KMS-11 (cell line): ENCODE measurements at regions not wholly inside any gene's neighbourhood (a gene's known extent, or its start where the extent isn't known, plus 50 kb on each side); places are given as distances from the start of the nearest gene placed in this dataset.

ENCODE experiments used
- H2AFZ ChIP-seq: fragments of 200-600 bp; sonication (generic); 2 replicates; pipeline ENCODE4 v1.6.1; 2016; ENCODE audit warnings: antibody characterized with exemption, mixed run types, low read depth
- H3K27ac ChIP-seq: fragments of 200-600 bp; sonication (generic); 2 replicates; pipeline ENCODE4 v1.6.1; 2016; ENCODE audit warnings: mild to moderate bottlenecking, mixed run types
- H3K27me3 ChIP-seq: fragments of 200-600 bp; sonication (generic); 2 replicates; pipeline ENCODE4 v1.6.1; 2017; ENCODE audit warnings: mild to moderate bottlenecking, low read depth, mixed run types, moderate library complexity; ENCODE audit not compliant: insufficient read depth
- H3K36me3 ChIP-seq: fragments of 200-600 bp; sonication (generic); 2 replicates; pipeline ENCODE4 v1.6.1; 2017; ENCODE audit warnings: mild to moderate bottlenecking, mixed run types; ENCODE audit not compliant: insufficient read depth
- H3K4me1 ChIP-seq: fragments of 200-600 bp; sonication (generic); 2 replicates; pipeline ENCODE4 v1.6.1; 2016; ENCODE audit warnings: mild to moderate bottlenecking, low read depth, mixed run types; ENCODE audit not compliant: poor library complexity, severe bottlenecking
- H3K4me2 ChIP-seq: fragments of 200-600 bp; sonication (generic); 2 replicates; pipeline ENCODE4 v1.7.0; 2016; ENCODE audit warnings: mild to moderate bottlenecking, mixed run types
- H3K4me3 ChIP-seq: fragments of 200-600 bp; sonication (generic); IDR thresholded peaks from 2 replicates; pipeline ENCODE4 v1.6.1; 2017; ENCODE audit warnings: low read depth, low read length, mixed read lengths; ENCODE audit not compliant: insufficient read depth
- H3K79me2 ChIP-seq: fragments of 200-600 bp; sonication (generic); 2 replicates; pipeline ENCODE4 v1.6.1; 2016; ENCODE audit warnings: low read depth, mixed run types; ENCODE audit not compliant: insufficient read depth
- H3K9ac ChIP-seq: fragments of 200-600 bp; sonication (generic); 2 replicates; pipeline ENCODE4 v1.6.1; 2016; ENCODE audit warnings: mild to moderate bottlenecking, mixed run types
- H4K20me1 ChIP-seq: fragments of 200-600 bp; sonication (generic); 2 replicates; pipeline ENCODE4 v1.6.1; 2016; ENCODE audit warnings: mild to moderate bottlenecking, mixed run types; ENCODE audit not compliant: insufficient read depth
- CTCF ChIP-seq: fragments of 200-600 bp; sonication (generic); conservative IDR thresholded peaks from 2 replicates; pipeline ENCODE4 v1.6.1; 2017; ENCODE audit warnings: low read depth, mild to moderate bottlenecking, antibody characterized with exemption, low read length, moderate library complexity, mixed read lengths

- no peaks in the 10 kb centered on the region for H3K79me2 ChIP-seq
- no peaks in the 10 kb centered on the region for H3K4me1 ChIP-seq
- H3K9ac ChIP-seq = no peak overlapping the region
- no peaks in the 10 kb centered on the region for H3K27me3 ChIP-seq
- no peaks in the 10 kb centered on the region for H4K20me1 ChIP-seq
- H3K36me3 ChIP-seq = no peaks in the 10 kb centered on the region
- no peak overlapping the region for H3K4me3 ChIP-seq
- no peak overlapping the region for H2AFZ ChIP-seq
- no peak for TF ChIP-seq CTCF
- no peak overlapping the region for H3K27ac ChIP-seq
- H3K4me2 ChIP-seq = no peak overlapping the region
Measured at GRCh38 chr21:27557356-27557755, 590.5 kb upstream of the ADAMTS5 start.

GRCh38 chr21:27555996-27556395, 589.1 kb upstream of the ADAMTS5 start:
- TF ChIP-seq CTCF = no peak
- H3K4me3 ChIP-seq = no peak overlapping the region
- no peak overlapping the region for H3K27ac ChIP-seq
- H2AFZ ChIP-seq = no peak overlapping the region
- no peaks in the 10 kb centered on the region for H3K36me3 ChIP-seq
- no peaks in the 10 kb centered on the region for H3K27me3 ChIP-seq
- no peaks in the 10 kb centered on the region for H3K4me1 ChIP-seq
- H4K20me1 ChIP-seq = no peaks in the 10 kb centered on the region
- no peak overlapping the region for H3K4me2 ChIP-seq
- no peaks in the 10 kb centered on the region for H3K79me2 ChIP-seq
- no peak overlapping the region for H3K9ac ChIP-seq

- no peaks in the 10 kb centered on the region for H3K27me3 ChIP-seq
Measured at GRCh38 chr21:27550287-27550686, 583.4 kb upstream of the ADAMTS5 start.

GRCh38 chr21:27548486-27548885, 581.6 kb upstream of the ADAMTS5 start:
- Histone ChIP-seq H3K27me3 (no peaks in the 10 kb centered on the region), H3K27ac (no peak overlapping the region), H3K4me2 (no peak overlapping the region), H3K9ac (no peak overlapping the region), H3K4me1 (no peaks in the 10 kb centered on the region), H2AFZ (no peak overlapping the region), H3K36me3 (no peaks in the 10 kb centered on the region), H3K79me2 (no peaks in the 10 kb centered on the region), H4K20me1 (no peaks in the 10 kb centered on the region), H3K4me3 (no peak overlapping the region)
- TF ChIP-seq CTCF = no peak

More at GRCh38 chr21:27550287-27550686, 583.4 kb upstream of the ADAMTS5 start:
- H3K27ac ChIP-seq = no peak overlapping the region
- no peaks in the 10 kb centered on the region for H3K36me3 ChIP-seq
- no peaks in the 10 kb centered on the region for H3K79me2 ChIP-seq
- no peak overlapping the region for H3K4me3 ChIP-seq
- no peak overlapping the region for H3K9ac ChIP-seq
- H2AFZ ChIP-seq = no peak overlapping the region
- H3K4me1 ChIP-seq = no peaks in the 10 kb centered on the region
- no peak overlapping the region for H3K4me2 ChIP-seq
- TF ChIP-seq CTCF = no peak
- H4K20me1 ChIP-seq = no peaks in the 10 kb centered on the region
